EH (cell line): ENCODE measurements at regions not wholly inside any gene's neighbourhood (a gene's known extent, or its start where the extent isn't known, plus 50 kb on each side); places are given as distances from the start of the nearest gene placed in this dataset.
"Not testable (repeated sequence)": the region's sequence is repeated elsewhere in the genome, so short reads cannot be mapped to it uniquely, and the experiment has no call there.

Experiments
- DNase-seq: peaks from one replicate; pipeline ENCODE4 v3.0.0-alpha.2; 2015; ENCODE audit warnings: low read depth

- DNase-seq, result no peak
These were observed 302.1 kb downstream of the CYRIA start for GRCh38 chr2:16363581-16363980.

GRCh38 chr2:16362611-16363010, 303.0 kb downstream of the CYRIA start:
- no peak for DNase-seq

- DNase-seq, result no peak
These were observed 304.2 kb downstream of the CYRIA start for GRCh38 chr2:16361261-16361995.

DNA sequence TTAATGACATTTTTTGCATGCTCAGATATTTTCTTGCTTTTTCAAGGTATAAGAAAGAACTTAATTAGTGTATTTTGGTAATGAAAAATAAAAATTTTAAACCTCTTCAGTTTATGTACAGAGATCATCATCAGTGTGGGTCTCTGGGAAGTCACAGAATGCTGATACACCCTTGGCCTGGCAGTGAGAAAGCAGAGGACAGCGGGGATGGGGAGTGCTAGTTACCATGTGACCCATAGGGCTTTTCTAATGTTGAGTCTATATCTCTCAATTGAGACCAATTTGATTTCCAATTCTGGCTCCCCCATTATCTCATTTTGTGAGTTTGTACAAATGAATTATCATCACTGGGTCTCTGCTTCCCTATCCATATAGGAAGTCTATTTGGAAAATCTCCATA, 305.7 kb downstream of the CYRIA start:
- no peak for DNase-seq

GRCh38 chr2:16357188-16357587, 308.4 kb downstream of the CYRIA start:
- no peak for DNase-seq

DNA sequence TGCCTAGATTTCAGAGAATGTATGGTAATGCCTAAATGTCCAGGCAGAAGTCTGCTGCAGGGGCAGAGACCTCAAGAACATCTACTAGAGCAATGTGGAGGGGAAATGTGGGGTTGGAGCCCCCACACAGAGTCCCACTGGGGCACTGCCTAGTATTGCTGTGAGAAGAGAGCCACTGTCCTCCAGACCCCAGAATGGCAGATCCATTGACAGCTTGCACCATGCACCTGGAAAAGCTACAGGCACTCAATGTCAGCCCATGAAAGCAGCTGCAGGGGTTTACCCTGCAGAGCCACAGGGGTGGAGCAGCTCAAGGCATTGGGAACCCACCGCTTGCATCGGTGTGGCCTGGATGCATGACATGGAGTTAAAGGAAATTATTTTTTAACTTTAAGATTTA, 314.1 kb downstream of the CYRIA start:
- DNase-seq, result no peak

DNA sequence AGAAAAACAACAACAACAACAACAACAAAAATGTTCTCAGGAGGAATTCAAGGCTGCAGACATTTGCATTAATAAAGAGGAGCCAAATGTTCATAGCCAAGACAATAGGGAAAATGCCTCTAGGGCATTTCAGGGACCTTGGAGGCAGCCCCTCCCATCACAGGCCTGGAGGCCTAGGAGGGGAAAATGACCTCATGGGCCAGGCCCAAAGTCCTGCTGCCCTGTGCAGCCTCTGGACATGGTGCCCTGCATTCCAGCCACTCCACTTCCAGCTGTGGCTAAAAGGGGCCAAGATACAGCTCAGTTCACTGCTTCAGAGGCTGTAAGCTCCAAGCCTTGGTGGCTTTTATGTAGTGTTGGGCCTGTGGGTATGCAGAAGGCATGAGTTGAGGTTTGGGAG, 314.5 kb downstream of the CYRIA start:
- DNase-seq, result no peak

GRCh38 chr2:16350211-16350610, 315.4 kb downstream of the CYRIA start:
- DNase-seq, result no peak

DNA sequence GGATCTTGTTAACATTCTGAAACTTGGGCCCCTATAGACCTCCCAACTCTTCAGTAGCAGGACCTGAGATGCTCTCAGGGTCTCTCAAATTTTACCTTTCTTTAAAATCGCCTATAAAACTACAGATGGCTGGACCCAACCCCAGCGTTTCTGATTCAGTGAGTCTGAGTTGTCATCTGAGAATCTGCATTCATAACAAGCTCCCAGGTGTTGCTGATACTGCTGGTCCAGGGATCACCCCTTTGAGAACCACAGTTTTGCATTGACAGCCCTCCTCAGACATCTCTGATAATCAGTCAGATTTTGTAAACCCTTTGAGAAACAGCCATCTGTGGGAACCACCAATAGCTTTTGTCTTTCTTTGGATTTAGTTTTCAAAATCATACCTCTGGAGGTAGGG, 315.8 kb downstream of the CYRIA start:
- DNase-seq, result no peak

DNA sequence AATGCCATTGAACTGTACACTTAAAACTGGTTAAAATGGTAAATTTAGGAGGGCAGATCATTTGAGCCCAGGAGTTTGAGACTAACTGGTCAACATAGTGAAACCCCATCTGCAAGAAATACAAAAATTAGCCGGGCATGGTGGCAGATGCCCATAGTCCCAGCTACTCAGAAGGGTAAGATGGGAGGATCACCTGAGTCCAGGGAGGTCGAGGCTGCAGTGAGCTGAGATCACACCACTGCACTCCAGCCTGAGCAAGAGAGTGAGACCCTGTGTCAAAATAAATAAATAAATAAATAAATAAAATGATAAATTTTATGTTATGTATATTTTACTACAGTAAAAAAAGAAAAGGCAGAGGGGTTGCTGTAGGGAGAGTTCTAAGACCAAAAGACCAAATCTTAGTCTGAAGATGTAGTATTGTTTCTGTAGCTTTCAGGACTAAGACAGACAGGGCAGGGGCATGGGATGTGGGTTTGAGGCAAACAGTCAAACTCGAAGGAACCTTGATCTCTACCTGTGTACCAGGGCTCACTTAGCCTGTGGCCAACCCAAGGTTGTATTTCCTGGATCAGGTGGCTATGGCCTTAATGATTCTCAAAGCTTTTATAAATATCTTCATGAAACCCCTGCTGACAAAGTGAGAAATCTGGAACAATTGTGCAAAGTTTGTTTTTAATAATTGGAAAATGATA, 316.7 kb downstream of the CYRIA start:
- no peak for DNase-seq

GRCh38 chr2:16346671-16347070, 319.0 kb downstream of the CYRIA start:
- DNase-seq, result no peak

DNA sequence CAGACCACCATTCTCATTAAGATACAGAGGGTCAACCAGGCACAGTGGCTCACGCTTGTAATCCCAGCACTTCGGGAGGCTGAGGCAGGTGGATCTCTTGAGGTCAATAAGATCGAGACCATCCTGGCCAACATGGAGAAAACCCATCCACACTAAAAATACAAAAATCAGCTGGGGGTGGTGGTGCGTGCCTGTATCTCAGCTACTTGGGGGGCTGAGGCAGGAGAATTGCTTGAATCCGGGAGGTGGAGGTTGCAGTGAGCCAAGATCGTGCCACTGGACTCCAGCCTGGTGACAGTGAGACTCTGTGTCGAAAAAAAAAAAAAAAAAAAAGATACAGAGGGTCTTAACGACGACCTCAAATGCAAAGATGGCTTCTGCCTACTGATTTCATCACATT, 320.4 kb downstream of the CYRIA start:
- DNase-seq, result not testable (repeated sequence)

GRCh38 chr2:16339206-16339605, 326.4 kb downstream of the CYRIA start:
- no peak for DNase-seq

DNA sequence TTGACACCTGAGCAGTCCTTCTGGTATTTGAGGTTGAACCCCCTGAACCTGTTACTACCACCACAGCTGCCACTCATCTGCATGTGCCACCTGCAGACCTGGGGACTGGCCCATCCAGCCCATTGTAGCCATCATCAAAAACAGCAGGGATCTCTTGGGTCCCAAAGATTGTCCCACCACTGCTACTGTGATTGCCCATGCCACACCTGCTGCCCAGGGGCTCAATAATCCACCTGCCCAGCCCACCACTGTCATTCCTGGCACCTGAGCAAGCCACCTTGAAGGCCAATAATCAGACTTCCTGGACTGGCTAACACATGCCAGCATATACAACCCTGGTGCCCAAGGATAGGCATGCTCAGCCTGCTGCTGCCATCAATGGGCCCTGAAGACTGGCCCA, 327.6 kb downstream of the CYRIA start:
- DNase-seq, result no peak

- no peak for DNase-seq
These were observed 328.7 kb downstream of the CYRIA start for GRCh38 chr2:16336916-16337315.

DNA sequence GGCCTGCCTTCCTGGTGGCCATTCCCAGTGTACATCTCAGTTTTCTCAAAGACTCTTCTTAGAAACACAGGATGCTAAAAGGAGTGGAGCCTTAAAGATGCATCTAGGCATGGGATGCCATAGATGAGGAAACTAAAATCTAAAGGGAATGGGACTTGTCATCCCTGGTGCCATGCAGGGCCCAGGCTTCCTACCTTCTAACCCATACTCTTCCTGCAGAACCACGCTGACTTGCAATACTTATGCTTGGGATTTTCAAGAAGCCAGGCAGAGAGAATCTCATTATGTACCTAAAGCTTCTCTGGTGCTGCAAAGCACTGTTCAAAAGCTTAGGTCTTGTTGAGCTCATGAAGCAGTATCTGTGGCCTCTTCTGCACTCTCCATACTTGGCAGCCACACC, 329.1 kb downstream of the CYRIA start:
- DNase-seq, result no peak

- DNase-seq, result no peak
These were observed 329.7 kb downstream of the CYRIA start for GRCh38 chr2:16335947-16336346.

- no peak for DNase-seq
These were observed 330.1 kb downstream of the CYRIA start for GRCh38 chr2:16335604-16335930.

DNA sequence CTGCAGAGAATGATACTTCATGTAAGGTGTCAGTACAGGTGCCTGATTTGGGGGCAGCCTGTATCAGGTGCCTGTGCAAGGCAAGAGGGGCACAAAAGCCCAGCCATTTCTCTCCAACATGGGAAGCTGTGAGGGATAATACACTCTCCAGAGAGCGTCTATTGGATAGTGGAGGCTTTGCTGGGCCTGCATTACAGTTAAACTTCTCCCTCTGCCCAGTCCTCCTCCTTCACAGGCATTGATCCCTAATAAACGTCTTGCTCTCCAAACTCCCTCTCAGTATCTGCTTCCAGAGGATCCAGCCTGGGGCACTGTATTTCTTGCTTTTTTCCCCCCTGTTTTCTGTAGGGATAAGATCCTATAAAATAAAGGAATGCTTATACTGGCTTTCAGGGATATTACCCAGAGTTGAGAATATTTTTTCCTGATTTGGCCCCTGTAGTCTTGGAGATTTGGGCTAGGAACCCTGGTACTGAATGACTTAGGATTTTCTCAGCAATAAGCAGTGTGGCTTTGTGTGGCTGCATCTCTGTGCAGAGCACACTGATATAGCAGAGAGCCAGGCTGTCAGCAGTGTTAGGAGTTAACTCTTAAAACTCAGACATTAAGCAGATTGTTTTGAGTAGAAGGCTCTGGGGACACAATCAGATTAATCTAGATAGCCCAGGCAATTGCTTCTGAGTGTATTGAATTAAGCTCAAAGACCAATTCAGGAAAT, 330.6 kb downstream of the CYRIA start:
- DNase-seq, result no peak

GRCh38 chr2:16334366-16334765, 331.3 kb downstream of the CYRIA start:
- no peak for DNase-seq

GRCh38 chr2:16333681-16334080, 332.0 kb downstream of the CYRIA start:
- DNase-seq, result no peak

DNA sequence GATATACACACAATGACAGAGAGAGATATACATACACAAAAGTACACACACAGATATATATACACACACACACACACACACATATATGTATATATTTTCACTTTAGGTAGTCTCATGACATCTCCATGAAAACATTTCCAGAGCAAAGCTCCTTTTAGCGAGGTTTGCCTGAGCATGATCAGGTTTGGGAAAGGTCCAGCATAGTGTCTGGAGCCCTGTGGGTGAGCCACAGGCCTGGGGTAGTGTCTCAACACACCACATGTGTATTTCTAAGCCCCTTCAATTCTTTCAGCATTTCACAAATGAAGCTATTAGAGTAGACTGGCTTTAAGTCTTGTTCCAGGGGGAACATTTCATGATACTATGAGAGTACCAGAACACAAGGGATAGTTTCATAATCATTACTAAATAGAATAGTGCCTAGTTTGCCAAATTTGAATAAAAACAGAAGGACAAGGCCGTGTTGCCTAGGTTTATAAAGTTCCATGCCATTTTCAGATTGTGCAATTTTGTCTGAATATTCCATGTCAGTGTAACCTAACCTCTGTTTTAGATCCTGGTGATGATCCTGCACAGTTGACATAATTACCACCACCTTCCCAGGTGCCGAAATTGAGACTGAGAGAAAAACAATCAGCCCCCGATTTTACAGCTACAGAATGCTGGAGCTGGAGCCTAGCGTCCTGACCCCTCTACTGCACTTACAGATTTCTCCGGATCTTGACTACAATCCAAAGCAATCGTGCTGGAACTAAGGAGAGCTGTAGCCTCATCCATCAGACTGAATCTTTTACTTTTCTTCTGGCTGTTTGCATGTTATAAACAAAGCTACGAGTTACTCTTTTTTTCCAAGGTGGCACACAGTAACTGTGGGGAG, 332.7 kb downstream of the CYRIA start:
- DNase-seq, result no peak
